OCI-LY1 (cell line): ENCODE measurements at regions not wholly inside any gene's neighbourhood (a gene's known extent, or its start where the extent isn't known, plus 50 kb on each side); places are given as distances from the start of the nearest gene placed in this dataset.
A peak's percentile ranks its signal among the peaks of the same experiment; 100 is the strongest.

Experiments used
- H2AFZ ChIP-seq: fragments of 200-600 bp; sonication (generic), shearing (Covaris generic); 2 replicates; pipeline ENCODE4 v1.6.0; 2014; ENCODE audit warnings: antibody characterized with exemption, mild to moderate bottlenecking, low read length
- H3F3A ChIP-seq: fragments of 200-600 bp; sonication (generic), shearing (Covaris generic); 2 replicates; pipeline ENCODE4 v1.6.0; 2014; ENCODE audit warnings: mild to moderate bottlenecking, antibody characterized with exemption, low read length, moderate library complexity; ENCODE audit not compliant: insufficient read depth
- H3K27ac ChIP-seq: fragments of 200-600 bp; sonication (generic); 2 replicates; pipeline ENCODE4 v1.5.1; 2014; ENCODE audit warnings: low read length, mixed run types, mild to moderate bottlenecking, low read depth; ENCODE audit not compliant: poor library complexity, severe bottlenecking
- H3K27me3 ChIP-seq: fragments of 200-600 bp; sonication (generic); 2 replicates; pipeline ENCODE4 v1.6.0; 2014; ENCODE audit warnings: antibody characterized with exemption, mild to moderate bottlenecking, low read length, moderate library complexity; ENCODE audit not compliant: insufficient read depth
- H3K36me3 ChIP-seq: fragments of 200-600 bp; sonication (generic); 2 replicates; pipeline ENCODE4 v1.6.1; 2014; ENCODE audit warnings: mild to moderate bottlenecking, antibody characterized with exemption, low read length, moderate library complexity, mixed read lengths; ENCODE audit not compliant: insufficient read depth
- H3K4me1 ChIP-seq: fragments of 200-600 bp; sonication (generic); 2 replicates; pipeline ENCODE4 v1.5.1; 2014; ENCODE audit warnings: mild to moderate bottlenecking, low read length, moderate library complexity; ENCODE audit not compliant: insufficient read depth, severe bottlenecking
- H3K4me2 ChIP-seq: fragments of 200-600 bp; sonication (generic), shearing (Covaris generic); 2 replicates; pipeline ENCODE4 v1.6.1; 2014; ENCODE audit warnings: low read length
- H3K4me3 ChIP-seq: fragments of 200-600 bp; sonication (generic); 2 replicates; pipeline ENCODE4 v1.5.1; 2014; ENCODE audit warnings: low read length, low read depth, mild to moderate bottlenecking, mixed read lengths; ENCODE audit not compliant: poor library complexity, severe bottlenecking
- H3K79me2 ChIP-seq: fragments of 200-600 bp; shearing (Covaris generic); 2 replicates; pipeline ENCODE4 v1.6.1; 2016; ENCODE audit warnings: mixed run types, low read length, mixed read lengths; ENCODE audit not compliant: insufficient read depth
- H3K9ac ChIP-seq: fragments of 200-600 bp; sonication (generic), shearing (Covaris generic); 2 replicates; pipeline ENCODE4 v1.6.1; 2014; ENCODE audit warnings: mild to moderate bottlenecking, low read length, mixed read lengths
- H3K9me2 ChIP-seq: fragments of 200-600 bp; sonication (generic), shearing (Covaris generic); 2 replicates; pipeline ENCODE4 v1.6.1; 2014; ENCODE audit warnings: low read depth, mild to moderate bottlenecking, low read length, mixed read lengths
- H3K9me3 ChIP-seq: fragments of 200-600 bp; shearing (Covaris generic); 2 replicates; pipeline ENCODE4 v1.6.1; 2014; ENCODE audit warnings: low read length, mixed read lengths
- H4K20me1 ChIP-seq: fragments of 200-600 bp; sonication (generic), shearing (Covaris generic); 2 replicates; pipeline ENCODE4 v1.6.0; 2016; ENCODE audit warnings: mild to moderate bottlenecking, low read length; ENCODE audit not compliant: insufficient read depth
- CTCF ChIP-seq: fragments of 200-600 bp; sonication (generic), shearing (Covaris generic); IDR thresholded peaks from 2 replicates; pipeline ENCODE4 v1.5.1; 2017; ENCODE audit warnings: mild to moderate bottlenecking, antibody characterized with exemption, low read length, moderate library complexity, mixed read lengths
- EZH2 ChIP-seq: fragments of 200-600 bp; sonication (generic), shearing (Covaris generic); IDR thresholded peaks from 2 replicates; pipeline ENCODE4 v1.8.0; 2017; ENCODE audit warnings: borderline replicate concordance, mixed run types, mild to moderate bottlenecking, antibody characterized with exemption, low read length, moderate library complexity, mixed read lengths

- H3K4me1 ChIP-seq = no peaks in the 10 kb centered on the region
- no peaks in the 10 kb centered on the region for H3K9me3 ChIP-seq
- H3K27ac ChIP-seq = no peak overlapping the region
- no peaks in the 10 kb centered on the region for H4K20me1 ChIP-seq
- H3K4me2 ChIP-seq = no peak overlapping the region
- no peak overlapping the region for H2AFZ ChIP-seq
- no peaks in the 10 kb centered on the region for H3F3A ChIP-seq
- no peak overlapping the region for H3K4me3 ChIP-seq
- H3K79me2 ChIP-seq = no peaks in the 10 kb centered on the region
- H3K36me3 ChIP-seq = no peaks in the 10 kb centered on the region
- no peak for TF ChIP-seq EZH2
- TF ChIP-seq CTCF = no peak
- H3K27me3 ChIP-seq = no peaks in the 10 kb centered on the region
- H3K9me2 ChIP-seq = no peaks in the 10 kb centered on the region
- H3K9ac ChIP-seq = no peak overlapping the region
Measured at GRCh38 chr7:13174991-13175390, 487.6 kb downstream of the ARL4A start.

DNA sequence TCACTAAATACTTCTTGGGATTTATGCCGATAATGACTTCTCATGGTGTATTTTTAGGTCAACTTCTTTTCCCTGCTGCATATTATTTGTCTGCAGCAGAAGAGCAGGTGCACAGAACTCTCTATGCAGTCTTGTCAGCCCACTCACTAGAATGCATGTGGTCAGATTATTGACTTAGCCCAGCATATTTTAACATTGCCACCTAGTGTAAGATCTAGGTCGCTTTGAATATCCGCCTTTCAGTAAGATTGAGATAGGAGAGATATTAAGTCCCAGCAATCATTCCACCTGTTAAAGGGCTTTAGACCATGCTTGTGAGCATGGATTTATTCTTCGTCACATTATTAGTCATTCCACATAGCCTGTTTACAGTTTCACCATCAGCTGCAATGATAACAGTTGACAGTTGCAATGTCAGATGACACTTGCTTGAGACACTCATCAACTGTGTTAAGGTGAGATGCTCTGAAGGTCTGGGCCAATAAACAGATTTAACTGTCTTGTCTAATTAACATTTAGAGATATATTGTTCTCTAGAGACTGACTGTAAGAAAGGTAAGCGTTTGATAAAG lies 491.7 kb downstream of the ARL4A start:
- H3K27me3 ChIP-seq = no peaks in the 10 kb centered on the region
- no peak overlapping the region for H3K9ac ChIP-seq
- no peak overlapping the region for H3K4me2 ChIP-seq
- no peaks in the 10 kb centered on the region for H3F3A ChIP-seq
- H3K36me3 ChIP-seq = no peaks in the 10 kb centered on the region
- H3K9me3 ChIP-seq = no peaks in the 10 kb centered on the region
- no peaks in the 10 kb centered on the region for H3K79me2 ChIP-seq
- peak; percentile 33; the same call in 1 of the 2 replicates for TF ChIP-seq CTCF
- TF ChIP-seq EZH2 = no peak
- no peak overlapping the region for H3K4me3 ChIP-seq
- no peaks in the 10 kb centered on the region for H4K20me1 ChIP-seq
- H3K27ac ChIP-seq = no peak overlapping the region
- H3K4me1 ChIP-seq = no peaks in the 10 kb centered on the region
- H2AFZ ChIP-seq = no peak overlapping the region
- H3K9me2 ChIP-seq = no peaks in the 10 kb centered on the region

- no peaks in the 10 kb centered on the region for H4K20me1 ChIP-seq
- no peaks in the 10 kb centered on the region for H3K4me1 ChIP-seq
- H3K9me3 ChIP-seq = no peaks in the 10 kb centered on the region
- no peak for TF ChIP-seq EZH2
- TF ChIP-seq CTCF = no peak
- no peak overlapping the region for H2AFZ ChIP-seq
- H3K9me2 ChIP-seq = no peaks in the 10 kb centered on the region
- no peak overlapping the region for H3K27ac ChIP-seq
- H3K4me3 ChIP-seq = no peak overlapping the region
- no peaks in the 10 kb centered on the region for H3K27me3 ChIP-seq
- no peak overlapping the region for H3K4me2 ChIP-seq
- H3K36me3 ChIP-seq = no peaks in the 10 kb centered on the region
- no peaks in the 10 kb centered on the region for H3F3A ChIP-seq
- H3K9ac ChIP-seq = no peak overlapping the region
- H3K79me2 ChIP-seq = no peaks in the 10 kb centered on the region
Measured at GRCh38 chr7:13179775-13180523, 492.5 kb downstream of the ARL4A start.
